Smooth muscle cell (in vitro differentiated cells): ENCODE measurements at regions not wholly inside any gene's neighbourhood (a gene's known extent, or its start where the extent isn't known, plus 50 kb on each side); places are given as distances from the start of the nearest gene placed in this dataset.

Source experiments
- DNase-seq: peaks from one replicate; lab custom pipeline; 2025; ENCODE audit not compliant: unreplicated experiment; lab: John Stamatoyannopoulos, UW
- H2AFZ ChIP-seq: fragments of 200-600 bp; sonication (generic); 2 replicates; pipeline ENCODE4 v1.6.0; 2016; ENCODE audit warnings: antibody characterized with exemption, low read depth, mild to moderate bottlenecking
- H3F3A ChIP-seq: fragments of 200-600 bp; sonication (generic); 2 replicates; pipeline ENCODE4 v1.6.0; 2017; ENCODE audit warnings: antibody characterized with exemption, low read depth
- H3K27ac ChIP-seq: fragments of 200-600 bp; sonication (generic); 2 replicates; pipeline ENCODE4 v1.5.1; 2016; ENCODE audit warnings: low read depth, mild to moderate bottlenecking
- H3K27me3 ChIP-seq: fragments of 200-600 bp; sonication (generic); 2 replicates; pipeline ENCODE4 v1.6.1; 2016; ENCODE audit warnings: low read depth, mild to moderate bottlenecking
- H3K36me3 ChIP-seq: fragments of 200-600 bp; sonication (generic); 2 replicates; pipeline ENCODE4 v1.5.1; 2016; ENCODE audit warnings: low read depth
- H3K4me1 ChIP-seq: fragments of 200-600 bp; sonication (generic); 2 replicates; pipeline ENCODE4 v1.5.1; 2016; ENCODE audit warnings: low read depth
- H3K4me2 ChIP-seq: fragments of 200-600 bp; sonication (generic); 2 replicates; pipeline ENCODE4 v1.6.0; 2016; ENCODE audit warnings: mild to moderate bottlenecking
- H3K4me3 ChIP-seq: fragments of 200-600 bp; sonication (generic); 2 replicates; pipeline ENCODE4 v1.5.1; 2016; ENCODE audit warnings: mild to moderate bottlenecking
- H3K79me2 ChIP-seq: fragments of 200-600 bp; sonication (generic); 2 replicates; pipeline ENCODE4 v1.6.0; 2016; ENCODE audit warnings: low read depth, mild to moderate bottlenecking
- H3K9ac ChIP-seq: fragments of 200-600 bp; sonication (generic); 2 replicates; pipeline ENCODE4 v1.6.0; 2016; ENCODE audit warnings: low read depth
- H3K9me3 ChIP-seq: fragments of 200-600 bp; sonication (generic); replicated peaks from 2 replicates; pipeline ENCODE4 v1.5.1; 2016; ENCODE audit warnings: low read depth
- H4K20me1 ChIP-seq: fragments of 200-600 bp; sonication (generic); 2 replicates; pipeline ENCODE4 v1.6.0; 2016; ENCODE audit warnings: low read depth
- WGBS: methylation state at CpG from one replicate; pipeline ENCODE4 v1.1.7; 2016; ENCODE audit warnings: low lambda C conversion rate; 5-methylcytosine and 5-hydroxymethylcytosine counted together
- TF ChIP-seq, protein P1 (sequence below): fragments of 200-600 bp; sonication (generic); IDR thresholded peaks from 2 replicates; pipeline ENCODE4 v1.5.1; 2017; ENCODE audit warnings: borderline replicate concordance, mild to moderate bottlenecking, antibody characterized with exemption; ENCODE audit not compliant: insufficient read depth, poor library complexity, severe bottlenecking

DNA sequence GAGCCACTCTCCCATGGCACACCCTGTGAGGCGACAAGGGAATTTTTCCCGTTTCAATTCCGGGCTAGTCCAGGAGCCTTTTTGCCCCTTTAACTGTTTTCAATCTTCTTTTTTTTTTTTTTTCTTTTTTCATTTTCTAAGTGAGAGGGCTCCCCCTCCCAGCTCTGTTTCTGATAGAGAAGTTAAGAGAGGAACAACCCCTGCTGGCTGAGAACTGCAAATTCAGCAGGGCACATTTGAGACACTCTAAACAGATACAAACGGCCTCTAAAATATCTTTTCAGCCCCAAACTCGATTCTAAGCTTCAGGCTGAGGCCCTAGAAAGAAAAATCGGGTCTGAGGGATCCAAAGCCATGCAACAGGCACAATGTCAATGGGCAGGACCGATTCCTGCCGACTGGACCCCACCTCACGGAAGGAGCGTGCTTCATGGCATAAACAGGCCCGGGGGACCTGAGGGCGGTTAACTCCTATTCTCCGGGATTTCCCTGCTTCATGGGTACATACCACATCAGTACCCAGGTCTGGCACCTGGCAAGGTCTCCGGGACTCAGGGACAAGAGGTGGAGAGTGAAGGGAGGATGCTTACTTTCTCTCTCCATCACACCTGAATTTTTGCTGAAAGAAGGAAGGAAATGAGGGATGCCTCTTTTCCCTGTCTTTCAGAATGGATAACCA, 627.5 kb downstream of the BUD13 start:
- Histone ChIP-seq H3K9ac (no peak overlapping the region), H2AFZ (no peak overlapping the region), H4K20me1 (no peaks in the 10 kb centered on the region), H3K36me3 (no peaks in the 10 kb centered on the region), H3K4me2 (no peak overlapping the region), H3K79me2 (no peaks in the 10 kb centered on the region), H3F3A (no peaks in the 10 kb centered on the region), H3K9me3 (no peaks in the 10 kb centered on the region), H3K4me1 (no peaks in the 10 kb centered on the region), H3K27me3 (no peaks in the 10 kb centered on the region), H3K4me3 (no peak overlapping the region), H3K27ac (no peak overlapping the region)
- 93% methylated on average over 14 of the region's 14 CpGs for WGBS
- DNase-seq = no peak
- TF ChIP-seq, protein P1, sequence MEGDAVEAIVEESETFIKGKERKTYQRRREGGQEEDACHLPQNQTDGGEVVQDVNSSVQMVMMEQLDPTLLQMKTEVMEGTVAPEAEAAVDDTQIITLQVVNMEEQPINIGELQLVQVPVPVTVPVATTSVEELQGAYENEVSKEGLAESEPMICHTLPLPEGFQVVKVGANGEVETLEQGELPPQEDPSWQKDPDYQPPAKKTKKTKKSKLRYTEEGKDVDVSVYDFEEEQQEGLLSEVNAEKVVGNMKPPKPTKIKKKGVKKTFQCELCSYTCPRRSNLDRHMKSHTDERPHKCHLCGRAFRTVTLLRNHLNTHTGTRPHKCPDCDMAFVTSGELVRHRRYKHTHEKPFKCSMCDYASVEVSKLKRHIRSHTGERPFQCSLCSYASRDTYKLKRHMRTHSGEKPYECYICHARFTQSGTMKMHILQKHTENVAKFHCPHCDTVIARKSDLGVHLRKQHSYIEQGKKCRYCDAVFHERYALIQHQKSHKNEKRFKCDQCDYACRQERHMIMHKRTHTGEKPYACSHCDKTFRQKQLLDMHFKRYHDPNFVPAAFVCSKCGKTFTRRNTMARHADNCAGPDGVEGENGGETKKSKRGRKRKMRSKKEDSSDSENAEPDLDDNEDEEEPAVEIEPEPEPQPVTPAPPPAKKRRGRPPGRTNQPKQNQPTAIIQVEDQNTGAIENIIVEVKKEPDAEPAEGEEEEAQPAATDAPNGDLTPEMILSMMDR = no peak

DNA sequence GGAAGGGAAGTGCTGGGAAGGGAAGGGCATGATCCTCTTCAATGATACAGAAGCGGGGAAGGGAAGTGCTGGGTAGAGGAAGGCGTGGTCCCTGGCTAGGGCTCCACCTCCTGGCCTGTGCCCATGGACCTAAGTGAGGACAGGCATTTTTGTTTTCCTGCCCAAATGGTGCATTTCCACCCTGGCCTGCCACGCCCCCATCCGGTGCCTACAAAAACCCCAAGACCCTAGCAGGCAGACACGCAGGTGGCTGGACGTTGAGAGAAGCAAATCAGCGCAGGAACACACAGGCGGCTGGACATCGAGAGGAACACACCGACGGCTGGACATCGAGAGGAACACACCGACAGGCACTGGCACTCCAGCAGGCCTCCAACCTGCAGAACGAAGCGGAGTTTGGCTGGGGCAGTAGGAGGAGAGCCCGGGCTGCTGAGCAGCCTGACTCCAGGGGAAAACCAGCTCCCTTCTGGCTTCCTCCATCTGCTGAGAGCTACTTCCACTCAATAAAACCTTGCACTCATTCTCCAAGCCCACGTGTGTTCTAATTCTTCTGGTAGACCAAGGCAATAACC, 628.3 kb downstream of the BUD13 start:
- no peak overlapping the region for H3K27ac ChIP-seq
- no peaks in the 10 kb centered on the region for H3K27me3 ChIP-seq
- H3K4me2 ChIP-seq = no peak overlapping the region
- H3K36me3 ChIP-seq = no peaks in the 10 kb centered on the region
- no peak for DNase-seq
- H3K9ac ChIP-seq = no peak overlapping the region
- H4K20me1 ChIP-seq = no peaks in the 10 kb centered on the region
- WGBS = 81% methylated on average over 17 of the region's 17 CpGs
- H3K79me2 ChIP-seq = no peaks in the 10 kb centered on the region
- H3K9me3 ChIP-seq = no peaks in the 10 kb centered on the region
- H2AFZ ChIP-seq = no peak overlapping the region
- no peaks in the 10 kb centered on the region for H3F3A ChIP-seq
- TF ChIP-seq, protein P1 = no peak
- no peak overlapping the region for H3K4me3 ChIP-seq
- no peaks in the 10 kb centered on the region for H3K4me1 ChIP-seq

- Histone ChIP-seq H3K79me2 (no peaks in the 10 kb centered on the region), H3K4me1 (peaks cover 2% of the 10 kb centered on the region), H3K9ac (no peak overlapping the region), H3K36me3 (no peaks in the 10 kb centered on the region), H3K9me3 (no peaks in the 10 kb centered on the region), H3F3A (no peaks in the 10 kb centered on the region), H3K27ac (no peak overlapping the region), H3K27me3 (no peaks in the 10 kb centered on the region), H3K4me3 (no peak overlapping the region), H2AFZ (no peak overlapping the region), H3K4me2 (no peak overlapping the region), H4K20me1 (no peaks in the 10 kb centered on the region)
- no peak for DNase-seq
- TF ChIP-seq, protein P1 = no peak
- 92% methylated on average over 6 of the region's 6 CpGs for WGBS
Measured at GRCh38 chr11:116138280-116138679, 634.1 kb upstream of the CADM1 start.

DNA sequence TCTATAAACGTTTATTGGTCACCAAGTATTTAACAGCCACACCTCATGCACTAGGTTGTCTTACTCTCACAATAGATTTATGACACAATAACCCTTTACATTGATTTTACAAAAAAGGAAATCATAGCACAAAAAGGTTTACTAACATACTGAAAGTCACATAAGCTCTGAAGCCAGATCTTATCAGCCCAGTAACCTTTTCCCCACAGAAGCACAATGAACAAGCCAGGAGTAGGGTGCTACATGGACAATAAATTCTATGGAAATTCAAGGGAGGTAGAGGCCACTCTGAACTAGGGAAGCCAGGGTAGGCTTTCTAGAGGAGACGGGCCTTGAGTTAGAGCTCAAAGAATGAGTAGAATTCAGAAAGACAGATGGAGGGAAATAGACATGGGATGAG, 633.5 kb upstream of the CADM1 start:
- TF ChIP-seq, protein P1 = no peak
- Histone ChIP-seq H3K36me3 (no peaks in the 10 kb centered on the region), H3K27me3 (no peaks in the 10 kb centered on the region), H3K9me3 (no peaks in the 10 kb centered on the region), H3K79me2 (no peaks in the 10 kb centered on the region), H3K27ac (no peak overlapping the region), H3K4me3 (no peak overlapping the region), H3K4me2 (no peak overlapping the region), H3K4me1 (peaks cover 6% of the 10 kb centered on the region), H3K9ac (no peak overlapping the region), H3F3A (no peaks in the 10 kb centered on the region), H4K20me1 (no peaks in the 10 kb centered on the region), H2AFZ (no peak overlapping the region)
- no peak for DNase-seq
- WGBS = 61% methylated on average over 2 of the region's 2 CpGs
